Natural killer cell treated with Interleukin-12 subunit alpha and Interleukin-12 subunit beta and Interleukin-15 and Interleukin-18, amount 100 ng/mL, for 72 hours (primary cell): ENCODE measurements at regions not wholly inside any gene's neighbourhood (a gene's known extent, or its start where the extent isn't known, plus 50 kb on each side); places are given as distances from the start of the nearest gene placed in this dataset.
"Not testable (repeated sequence)": the region's sequence is repeated elsewhere in the genome, so short reads cannot be mapped to it uniquely, and the experiment has no call there.

Source experiments
- ATAC-seq, 2 donors: fragments of 150-1000 bp; cut with Tn5 transposase in 1 of 2; sonication (Bioruptor Pico), chemical (Tn5 transposase) in 1 of 2; 2 replicates each; pipeline ENCODE4 v1.10.0; 2021
- DNase-seq: peaks from one replicate; pipeline ENCODE4 v3.0.0; 2022; ENCODE audit warnings: low spot score
- H3K27ac Mint-ChIP-seq, 2 donors: 1 replicate in 1 of 2; 2 replicates in 1 of 2; pipeline ENCODE4 v1.8.0; 2022; ENCODE audit warnings: mixed read lengths in 2 of 2, mild to moderate bottlenecking in 1 of 2, moderate library complexity in 1 of 2
- H3K27me3 Mint-ChIP-seq, 2 donors: 1 replicate in 1 of 2; 2 replicates in 1 of 2; pipeline ENCODE4 v1.8.0; 2022; ENCODE audit warnings: mixed read lengths in 2 of 2
- H3K36me3 Mint-ChIP-seq: one replicate; pipeline ENCODE4 v1.8.0; 2022; ENCODE audit warnings: mixed read lengths
- H3K4me1 Mint-ChIP-seq, 2 donors: 1 replicate in 1 of 2; 2 replicates in 1 of 2; pipeline ENCODE4 v1.8.0; 2022; ENCODE audit warnings: low read depth in 2 of 2, mixed read lengths in 2 of 2, mild to moderate bottlenecking in 1 of 2
- H3K4me3 Mint-ChIP-seq: one replicate; pipeline ENCODE4 v1.8.0; 2022; ENCODE audit warnings: mixed read lengths
- H3K9me3 Mint-ChIP-seq: 2 replicates; pipeline ENCODE4 v1.8.0; 2022; ENCODE audit warnings: mixed read lengths

- Mint-ChIP-seq H3K4me1 (no peaks in the 10 kb centered on the region), H3K4me3 (no peak overlapping the region), H3K27ac (no peak overlapping the region), H3K36me3 (no peaks in the 10 kb centered on the region), H3K9me3 (peaks cover 3% of the 10 kb centered on the region), H3K27me3 (peaks cover 8 to 10% of the 10 kb centered on the region in 2 donors)
- no peak for ATAC-seq
- no peak for DNase-seq
Measured at GRCh38 chr11:109957000-109957399, 136.2 kb upstream of the ZC3H12C start.

DNA sequence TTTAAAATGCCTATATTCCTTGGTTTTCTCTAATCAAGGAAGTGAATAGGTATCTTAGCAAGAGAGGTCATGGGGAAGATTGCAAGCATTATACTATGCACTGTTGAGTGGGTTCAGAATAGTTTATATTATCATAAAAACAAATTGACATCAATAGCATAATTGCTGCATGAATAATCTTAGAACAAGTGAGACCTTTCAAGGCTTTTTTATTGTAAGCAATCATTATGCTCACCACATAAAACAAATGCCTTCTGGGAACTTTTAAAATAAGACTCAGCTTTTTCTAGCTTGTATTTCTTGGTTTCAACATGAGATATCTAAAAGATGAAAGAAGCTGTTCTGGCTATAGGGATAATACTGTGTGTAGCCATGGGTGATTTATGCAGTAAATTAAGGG is 135.6 kb upstream of the ZC3H12C start:
- no peaks in the 10 kb centered on the region for H3K36me3 Mint-ChIP-seq
- H3K9me3 Mint-ChIP-seq: peaks cover 3% of the 10 kb centered on the region
- H3K27me3 Mint-ChIP-seq: peaks cover 6 to 8% of the 10 kb centered on the region in 2 donors
- DNase-seq (no peak), ATAC-seq (no peak)
- no peaks in the 10 kb centered on the region for H3K4me1 Mint-ChIP-seq
- no peak overlapping the region for H3K27ac Mint-ChIP-seq
- no peak overlapping the region for H3K4me3 Mint-ChIP-seq

DNA sequence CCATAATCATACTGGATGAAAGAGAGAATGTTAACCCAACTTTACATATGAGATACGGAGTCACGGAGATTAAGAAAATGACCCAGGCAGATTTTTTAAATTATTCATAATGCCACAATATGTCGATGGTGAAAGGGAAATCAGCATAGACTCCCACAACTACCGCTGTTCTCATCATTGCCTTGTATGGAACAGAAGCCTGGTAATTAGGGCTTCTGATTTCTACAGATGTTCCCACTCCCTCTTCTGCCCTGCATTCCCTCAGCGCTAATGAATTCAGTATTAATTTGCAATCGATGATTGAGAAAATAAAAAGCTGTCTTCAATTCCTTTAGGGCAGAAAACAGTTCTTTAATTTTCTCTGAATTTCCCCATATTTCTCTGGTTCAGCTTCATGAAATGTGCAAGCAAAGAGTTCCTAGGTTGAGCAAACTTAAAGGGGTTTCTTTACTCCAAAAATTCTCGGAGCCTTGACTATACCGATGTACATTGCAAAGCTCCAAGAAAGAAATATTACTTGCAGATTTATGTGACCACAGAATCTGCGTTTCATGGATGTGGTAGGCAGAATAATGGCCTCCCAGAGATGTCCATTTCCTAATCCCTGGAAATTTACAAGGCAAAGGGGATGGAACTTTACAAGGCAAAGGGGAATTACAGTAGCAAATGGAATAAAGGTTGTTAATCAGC is 134.9 kb upstream of the ZC3H12C start:
- no peaks in the 10 kb centered on the region for H3K4me1 Mint-ChIP-seq
- H3K9me3 Mint-ChIP-seq: peaks cover 3% of the 10 kb centered on the region
- ATAC-seq: no peak
- no peak overlapping the region for H3K4me3 Mint-ChIP-seq
- no peak overlapping the region for H3K27ac Mint-ChIP-seq
- H3K36me3 Mint-ChIP-seq: no peaks in the 10 kb centered on the region
- DNase-seq: no peak
- H3K27me3 Mint-ChIP-seq: peaks cover 3 to 8% of the 10 kb centered on the region in 2 donors

DNA sequence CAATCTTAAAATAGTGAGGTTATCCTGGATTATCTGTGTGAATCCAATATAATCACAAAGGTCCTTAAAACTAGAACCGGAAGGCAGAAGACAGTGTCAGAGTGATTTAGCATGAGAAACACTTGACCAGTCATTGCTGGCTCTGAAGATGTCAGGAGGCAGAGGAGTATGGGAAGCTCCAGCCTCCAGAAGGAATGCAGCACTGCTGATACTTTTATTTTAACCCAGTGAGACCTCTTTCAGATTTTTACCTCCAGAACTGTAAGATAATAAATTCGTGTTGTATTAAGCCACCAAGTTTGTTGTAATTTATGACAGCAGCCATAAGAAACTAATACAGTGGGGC is 134.4 kb upstream of the ZC3H12C start:
- peaks cover 3% of the 10 kb centered on the region for H3K9me3 Mint-ChIP-seq
- ATAC-seq (no peak), DNase-seq (no peak)
- H3K36me3 Mint-ChIP-seq: no peaks in the 10 kb centered on the region
- H3K27me3 Mint-ChIP-seq: peaks cover 2 to 8% of the 10 kb centered on the region in 2 donors
- no peaks in the 10 kb centered on the region for H3K4me1 Mint-ChIP-seq
- H3K4me3 Mint-ChIP-seq: no peak overlapping the region
- no peak overlapping the region for H3K27ac Mint-ChIP-seq

DNA sequence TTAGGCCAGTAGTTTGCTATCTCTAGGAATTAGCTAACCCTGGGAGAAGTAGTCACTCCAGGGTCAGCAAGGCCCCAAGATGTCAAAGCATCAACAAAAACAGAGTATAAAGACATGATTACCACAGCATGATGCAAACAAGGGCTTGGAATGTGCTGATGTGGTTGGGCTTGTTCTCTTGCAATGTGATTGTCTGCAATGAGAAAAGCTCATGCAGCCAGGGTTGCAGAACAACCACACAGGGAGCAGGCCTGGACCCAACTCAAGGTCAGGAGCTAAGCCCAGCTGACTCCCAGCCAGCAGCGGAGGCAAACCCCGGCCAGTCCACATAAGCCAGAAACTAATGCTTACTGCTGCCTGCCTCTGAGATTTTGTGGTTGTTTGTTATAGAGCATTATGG is 132.4 kb upstream of the ZC3H12C start:
- H3K36me3 Mint-ChIP-seq: no peaks in the 10 kb centered on the region
- no peak overlapping the region for H3K4me3 Mint-ChIP-seq
- ATAC-seq: no peak

DNA sequence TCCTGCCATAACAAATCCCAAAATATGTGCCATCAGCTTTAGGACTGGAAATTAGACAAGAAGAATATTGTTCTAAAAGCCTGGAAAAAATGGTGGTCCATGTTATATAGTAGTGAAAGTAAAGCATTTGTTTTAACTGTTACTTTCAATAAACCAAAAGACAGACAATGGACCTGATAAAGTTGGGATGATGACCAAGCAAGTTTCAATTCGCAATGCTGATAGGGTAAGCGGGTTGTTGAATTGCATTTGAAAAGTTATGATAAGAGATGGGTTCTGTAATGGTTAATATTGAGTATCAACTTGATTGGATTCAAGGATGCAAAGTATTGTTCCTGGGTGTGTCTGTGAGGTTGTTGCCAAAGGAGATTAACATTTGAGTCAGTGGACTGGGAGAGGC is 131.9 kb upstream of the ZC3H12C start:
- Mint-ChIP-seq H3K27ac (no peak overlapping the region), H3K4me1 (peaks cover 0 to 3% of the 10 kb centered on the region in 2 donors), H3K36me3 (no peaks in the 10 kb centered on the region), H3K9me3 (peaks cover 3% of the 10 kb centered on the region), H3K4me3 (no peak overlapping the region), H3K27me3 (no peaks in the 10 kb centered on the region)
- DNase-seq: no peak
- ATAC-seq: no peak

More for the DNA sequence above, 132.4 kb upstream of the ZC3H12C start:
- Mint-ChIP-seq H3K27ac (no peak overlapping the region), H3K4me1 (peaks cover 0 to 3% of the 10 kb centered on the region in 2 donors), H3K9me3 (peaks cover 3% of the 10 kb centered on the region), H3K27me3 (no peaks in the 10 kb centered on the region)
- no peak for DNase-seq

- DNase-seq: no peak
- peaks cover 0 to 3% of the 10 kb centered on the region in 2 donors for H3K4me1 Mint-ChIP-seq
- no peaks in the 10 kb centered on the region for H3K27me3 Mint-ChIP-seq
- no peak for ATAC-seq
- no peak overlapping the region for H3K4me3 Mint-ChIP-seq
- H3K9me3 Mint-ChIP-seq: peaks cover 3% of the 10 kb centered on the region
- no peak overlapping the region for H3K27ac Mint-ChIP-seq
- H3K36me3 Mint-ChIP-seq: no peaks in the 10 kb centered on the region
Measured at GRCh38 chr11:109963101-109963500, 130.1 kb upstream of the ZC3H12C start.

DNA sequence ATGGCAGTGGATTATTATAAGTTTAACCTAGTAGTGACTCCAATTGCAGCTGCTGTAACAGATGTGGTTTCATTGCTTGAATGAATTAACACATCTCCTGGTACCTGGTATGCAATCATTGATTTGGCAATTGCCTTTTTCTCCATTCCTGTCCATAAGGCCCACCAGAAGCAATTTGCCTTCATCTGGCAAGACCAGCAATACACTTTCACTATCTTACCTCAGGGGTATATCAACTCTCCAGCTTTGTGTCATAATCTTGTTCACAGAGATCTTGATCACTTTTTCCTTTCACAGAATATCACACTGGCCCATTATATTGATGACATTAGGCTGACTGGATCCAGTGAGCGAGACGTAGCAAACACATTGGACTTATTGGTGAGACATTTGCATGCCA is 128.7 kb upstream of the ZC3H12C start:
- Mint-ChIP-seq H3K36me3 (no peaks in the 10 kb centered on the region), H3K27ac (no peak overlapping the region), H3K9me3 (peaks cover 5% of the 10 kb centered on the region), H3K4me3 (no peak overlapping the region), H3K27me3 (no peaks in the 10 kb centered on the region), H3K4me1 (peaks cover 0 to 3% of the 10 kb centered on the region in 2 donors)
- ATAC-seq (no peak), DNase-seq (no peak)

- ATAC-seq, H3K9me3 Mint-ChIP-seq, DNase-seq, H3K36me3 Mint-ChIP-seq, H3K4me1 Mint-ChIP-seq, H3K27ac Mint-ChIP-seq, H3K27me3 Mint-ChIP-seq, H3K4me3 Mint-ChIP-seq: not testable (repeated sequence)
Measured at GRCh38 chr11:109965445-109965844, 127.7 kb upstream of the ZC3H12C start.

- H3K9me3 Mint-ChIP-seq, H3K36me3 Mint-ChIP-seq, H3K27me3 Mint-ChIP-seq, H3K27ac Mint-ChIP-seq, DNase-seq, H3K4me1 Mint-ChIP-seq, H3K4me3 Mint-ChIP-seq: not testable (repeated sequence)
- peak; percentile 44 to 61 for ATAC-seq
Measured at GRCh38 chr11:109965926-109966325, 127.3 kb upstream of the ZC3H12C start.

DNA sequence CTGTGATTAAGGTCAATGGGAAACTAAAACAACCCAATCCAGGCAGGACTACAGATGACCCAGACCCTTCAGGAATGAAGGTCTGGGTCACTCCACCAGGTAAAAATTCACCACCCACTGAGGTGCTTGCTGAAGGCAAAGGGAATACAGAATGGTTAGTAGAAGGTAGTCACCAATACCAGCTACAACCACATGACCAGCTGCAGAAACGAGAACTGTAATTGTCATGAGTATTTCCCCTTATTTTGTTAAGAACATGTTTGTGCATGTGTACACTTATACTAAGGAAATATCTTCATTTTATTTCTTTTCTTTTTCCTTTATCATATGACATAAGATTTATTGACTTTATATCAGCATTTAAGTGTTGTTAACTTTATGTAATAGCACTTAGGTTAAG is 126.1 kb upstream of the ZC3H12C start:
- not testable (repeated sequence) for H3K4me3 Mint-ChIP-seq, H3K27me3 Mint-ChIP-seq, H3K36me3 Mint-ChIP-seq, H3K9me3 Mint-ChIP-seq, H3K4me1 Mint-ChIP-seq, ATAC-seq, DNase-seq, H3K27ac Mint-ChIP-seq

DNA sequence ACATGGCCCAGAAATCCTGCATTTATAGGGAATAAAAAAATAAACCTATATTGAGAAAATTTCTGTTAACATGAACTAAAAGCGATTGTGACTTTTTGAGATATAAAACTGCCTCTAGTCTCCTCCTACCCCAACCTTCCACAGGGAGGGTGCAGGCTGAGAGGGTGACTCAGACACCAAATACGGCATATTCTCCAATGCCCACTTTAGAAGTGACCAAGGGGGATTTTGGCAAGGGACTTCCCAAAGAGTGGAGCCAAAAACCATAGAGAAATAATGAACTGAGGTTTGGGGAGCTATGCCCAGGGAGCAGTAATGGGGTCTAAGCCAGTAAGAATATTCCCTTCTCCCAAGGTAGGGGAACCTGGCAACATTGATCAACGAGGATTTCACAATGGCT is 124.9 kb upstream of the ZC3H12C start:
- Mint-ChIP-seq H3K27ac (no peak overlapping the region), H3K9me3 (peaks cover 2% of the 10 kb centered on the region), H3K4me1 (peaks cover 8 to 9% of the 10 kb centered on the region in 2 donors), H3K36me3 (no peaks in the 10 kb centered on the region), H3K27me3 (no peaks in the 10 kb centered on the region), H3K4me3 (no peak overlapping the region)
- no peak for ATAC-seq
- no peak for DNase-seq

GRCh38 chr11:109968781-109969180 is 124.4 kb upstream of the ZC3H12C start:
- DNase-seq: no peak
- Mint-ChIP-seq H3K27me3 (no peaks in the 10 kb centered on the region), H3K4me1 (peaks cover 8 to 9% of the 10 kb centered on the region in 2 donors), H3K4me3 (no peak overlapping the region), H3K9me3 (peaks cover 2% of the 10 kb centered on the region), H3K27ac (no peak overlapping the region), H3K36me3 (no peaks in the 10 kb centered on the region)
- ATAC-seq: no peak

- peaks cover 2% of the 10 kb centered on the region for H3K9me3 Mint-ChIP-seq
- peaks cover 8% of the 10 kb centered on the region in 2 donors for H3K4me1 Mint-ChIP-seq
- no peak overlapping the region for H3K27ac Mint-ChIP-seq
- peaks cover 0 to 7% of the 10 kb centered on the region in 2 donors for H3K27me3 Mint-ChIP-seq
- DNase-seq (no peak), ATAC-seq (peak in 1 of 2 donors; percentile 57)
- H3K4me3 Mint-ChIP-seq: peak overlapping the region; percentile 17
- no peaks in the 10 kb centered on the region for H3K36me3 Mint-ChIP-seq
Measured at GRCh38 chr11:109970516-109971183, 122.5 kb upstream of the ZC3H12C start.

DNA sequence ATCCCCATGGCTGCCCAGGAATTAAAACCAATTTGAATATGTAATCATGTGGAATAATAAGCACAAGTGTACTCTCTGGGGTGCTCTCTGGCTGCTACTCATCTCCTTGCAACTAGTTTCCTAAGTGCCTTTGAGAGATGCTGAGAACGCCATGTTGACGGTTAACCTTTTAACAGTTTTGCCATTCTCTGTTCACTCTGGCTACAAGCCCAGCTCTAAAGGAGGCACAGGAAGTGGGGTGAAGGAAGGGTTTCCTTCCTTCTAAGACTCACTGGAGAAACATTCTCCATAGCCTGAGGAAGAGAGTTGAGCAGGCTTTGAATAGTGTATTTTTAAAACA is 122.0 kb upstream of the ZC3H12C start:
- H3K27ac Mint-ChIP-seq: no peak overlapping the region
- peak overlapping the region; percentile 17 for H3K4me3 Mint-ChIP-seq
- ATAC-seq (no peak), DNase-seq (no peak)
- H3K27me3 Mint-ChIP-seq: peaks cover 0 to 7% of the 10 kb centered on the region in 2 donors
- H3K9me3 Mint-ChIP-seq: peaks cover 2% of the 10 kb centered on the region
- H3K36me3 Mint-ChIP-seq: no peaks in the 10 kb centered on the region
- H3K4me1 Mint-ChIP-seq: peaks cover 6 to 8% of the 10 kb centered on the region in 2 donors
